Hematopoietic multipotent progenitor cell treated with erythropoietin and hydrocortisone succinate and interleukin-3 and kit ligand, for 6 days (in vitro differentiated cells): ENCODE measurements at regions not wholly inside any gene's neighbourhood (a gene's known extent, or its start where the extent isn't known, plus 50 kb on each side); places are given as distances from the start of the nearest gene placed in this dataset.
A peak's percentile ranks its signal among the peaks of the same experiment; 100 is the strongest.

ENCODE experiments used
- DNase-seq: peaks from one replicate; pipeline ENCODE4 v3.0.0-alpha.2; 2015

GRCh38 chr17:77343031-77343800 lies 202.4 kb downstream of the SEC14L1 start:
- DNase-seq, result no peak

GRCh38 chr17:77344038-77344437 lies 203.3 kb downstream of the SEC14L1 start:
- DNase-seq, result no peak

- DNase-seq, result no peak
Observed at GRCh38 chr17:77345260-77345910, 204.6 kb downstream of the SEC14L1 start.

- DNase-seq, result no peak
Observed at GRCh38 chr17:77346765-77347164, 206.0 kb downstream of the SEC14L1 start.

GRCh38 chr17:77347544-77347943 lies 206.8 kb downstream of the SEC14L1 start:
- no peak for DNase-seq

DNA sequence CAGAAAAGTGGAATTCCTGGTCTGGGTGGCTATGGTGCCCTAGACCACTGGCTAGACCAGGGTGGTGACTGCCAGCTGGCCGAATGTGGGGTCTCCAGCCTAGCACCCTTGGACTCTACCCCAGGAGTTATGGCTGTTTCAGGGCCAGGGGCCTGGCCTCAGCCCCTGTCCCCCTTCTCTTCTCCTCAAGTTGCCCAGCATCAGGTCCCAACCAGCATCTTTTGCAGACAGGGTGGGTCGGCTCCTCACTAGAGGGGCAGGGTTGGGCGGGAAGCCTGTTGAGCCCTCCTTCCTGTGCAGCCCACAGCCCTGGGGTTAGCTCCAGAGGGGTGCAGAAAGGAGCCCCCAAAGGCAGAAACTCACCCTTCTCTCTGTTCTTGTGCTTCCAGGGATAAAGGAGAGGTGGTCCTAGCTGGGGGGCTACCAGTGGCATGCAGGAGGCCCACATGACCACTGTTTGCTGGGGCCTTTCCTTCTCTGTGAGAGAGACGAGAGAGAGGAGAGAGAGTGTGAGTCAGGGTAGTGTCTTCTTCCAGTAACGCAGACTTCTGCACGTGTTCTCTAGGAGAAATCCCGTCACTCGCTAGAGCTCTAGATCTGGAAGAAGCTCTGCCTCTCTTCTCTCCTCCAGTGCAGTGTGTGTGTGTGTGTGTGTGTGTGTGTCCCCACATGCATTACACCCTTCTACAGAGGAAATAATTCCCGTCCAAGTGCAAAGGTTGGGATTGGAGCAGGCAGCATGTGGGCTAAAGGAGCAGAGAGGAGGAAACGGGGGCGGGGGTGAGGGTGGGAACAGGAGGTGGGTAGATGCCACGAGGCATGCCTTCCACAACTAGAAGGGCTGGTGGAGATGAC lies 209.4 kb downstream of the SEC14L1 start:
- no peak for DNase-seq

- no peak for DNase-seq
Observed at GRCh38 chr17:77352441-77352840, 211.7 kb downstream of the SEC14L1 start.

DNA sequence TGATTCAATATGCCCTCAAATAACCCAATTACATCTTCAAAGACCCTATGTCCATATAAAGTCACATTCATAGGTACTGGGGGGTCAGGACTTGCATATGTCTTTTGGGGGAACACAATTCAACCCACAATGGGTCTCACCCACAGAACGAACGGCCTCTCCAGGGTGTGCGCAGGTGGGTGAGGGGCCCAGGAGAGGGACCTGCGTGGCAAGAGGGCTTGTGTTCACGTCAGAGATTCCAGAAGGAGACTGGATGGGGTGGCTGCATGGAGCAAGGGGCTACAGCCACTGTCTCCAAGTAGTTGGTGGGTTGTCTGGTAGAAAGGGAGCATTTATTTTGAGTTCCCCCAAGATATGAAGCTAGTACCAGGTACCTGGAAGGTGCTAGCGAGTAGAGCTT lies 212.2 kb downstream of the SEC14L1 start:
- DNase-seq, result no peak

GRCh38 chr17:77353684-77354419 lies 213.1 kb downstream of the SEC14L1 start:
- no peak for DNase-seq

DNA sequence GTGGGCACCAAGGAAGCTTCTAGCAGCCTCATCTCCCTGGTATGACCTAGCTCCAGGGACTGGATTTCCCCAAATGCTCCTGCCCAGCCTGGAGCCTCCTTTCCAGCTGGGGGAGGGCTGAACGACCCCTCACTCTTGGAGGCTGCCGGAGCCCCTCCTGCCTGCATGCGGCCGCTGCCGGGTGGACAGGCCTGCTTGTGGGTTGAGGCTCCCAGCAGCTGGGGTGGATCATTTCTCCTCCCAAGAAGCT lies 213.6 kb downstream of the SEC14L1 start:
- DNase-seq, result no peak

- DNase-seq, result no peak
Observed at GRCh38 chr17:77354670-77355455, 214.1 kb downstream of the SEC14L1 start.

DNA sequence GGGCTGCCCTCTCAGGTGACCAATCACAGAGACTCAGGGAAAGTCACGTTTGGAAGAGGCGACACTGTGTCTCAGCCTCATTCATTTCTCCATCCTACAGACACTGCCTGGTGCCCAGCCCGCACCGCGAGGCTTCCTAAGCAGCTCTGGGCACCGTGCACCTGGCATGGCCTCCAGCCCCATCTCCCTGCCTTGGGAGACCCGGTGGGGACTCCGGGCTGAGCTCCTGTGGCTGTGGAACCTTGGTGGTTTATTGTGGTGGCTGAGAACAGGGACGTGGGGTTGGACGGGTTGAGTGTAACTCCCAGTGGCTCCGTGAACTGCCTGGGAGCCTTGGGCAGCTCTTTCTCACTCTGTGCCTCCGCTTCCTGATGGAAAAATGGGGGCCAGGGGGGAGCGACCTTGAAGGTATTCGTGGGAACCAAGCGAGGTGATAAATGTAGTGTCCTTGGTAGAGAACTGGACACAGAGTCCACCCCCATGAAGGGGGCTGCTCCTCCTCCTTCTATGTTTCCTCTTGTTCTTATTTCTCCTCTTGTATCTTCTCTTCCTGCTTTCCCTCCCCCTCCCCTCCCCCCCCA lies 215.4 kb downstream of the SEC14L1 start:
- DNase-seq, result no peak

DNA sequence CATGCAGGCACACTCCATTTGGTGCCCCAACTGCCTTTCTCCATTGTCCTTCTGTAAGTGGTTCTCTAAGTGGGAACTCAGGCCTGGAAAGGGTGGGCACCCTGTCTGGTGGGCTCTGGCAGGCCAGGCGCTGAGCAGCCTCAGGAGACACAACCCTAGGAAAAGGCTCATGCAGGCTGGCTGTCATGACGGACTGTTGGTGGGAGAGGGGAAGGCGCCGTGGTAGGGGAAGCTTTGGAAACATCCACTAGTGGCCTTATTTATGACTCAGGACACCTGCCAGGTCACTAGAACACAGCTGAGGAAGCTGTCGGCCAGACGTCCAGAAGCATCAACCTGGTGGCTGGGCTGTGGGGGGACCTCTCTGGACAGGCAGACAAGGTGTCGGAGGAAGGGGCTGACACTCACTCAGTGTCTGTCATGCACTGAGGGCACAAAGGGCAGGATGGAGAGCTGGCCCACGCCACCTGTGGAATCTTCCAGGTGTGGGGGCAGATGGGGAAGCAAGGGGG lies 216.0 kb downstream of the SEC14L1 start:
- no peak for DNase-seq

GRCh38 chr17:77358801-77359200 lies 218.0 kb downstream of the SEC14L1 start:
- DNase-seq, result no peak

- DNase-seq, result no peak
Observed at GRCh38 chr17:77359236-77359635, 218.5 kb downstream of the SEC14L1 start.

DNA sequence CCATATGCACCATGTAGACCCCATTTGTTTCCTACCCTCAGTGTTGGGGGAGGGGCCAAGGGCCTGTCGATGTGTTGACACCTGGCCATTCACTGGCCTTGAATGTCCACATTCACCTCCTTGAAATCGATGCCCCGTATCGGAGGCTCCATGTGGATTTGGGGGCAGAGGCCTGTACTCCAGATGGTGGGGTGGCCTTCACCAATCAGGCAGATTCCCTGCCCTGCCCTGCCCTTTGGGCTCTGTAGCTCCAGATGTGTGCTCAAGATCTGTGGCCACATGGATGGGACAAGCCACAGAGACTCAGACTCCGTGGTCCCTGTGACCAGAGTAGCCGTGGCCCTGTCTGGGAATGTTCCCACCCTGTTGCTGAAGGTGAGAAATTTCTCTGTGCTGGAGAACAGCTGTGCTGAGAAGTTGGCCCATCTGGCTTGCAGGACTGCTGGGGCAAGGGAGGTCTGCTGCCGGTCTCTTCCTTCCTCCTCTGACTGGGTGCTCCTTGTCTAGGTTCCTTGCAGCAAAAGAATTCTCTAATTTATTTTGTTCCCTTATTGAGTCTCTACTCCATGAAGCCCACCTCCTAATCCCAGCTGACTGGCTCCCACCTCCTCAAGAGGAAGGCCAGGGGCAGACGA lies 221.3 kb downstream of the SEC14L1 start:
- no peak for DNase-seq

DNA sequence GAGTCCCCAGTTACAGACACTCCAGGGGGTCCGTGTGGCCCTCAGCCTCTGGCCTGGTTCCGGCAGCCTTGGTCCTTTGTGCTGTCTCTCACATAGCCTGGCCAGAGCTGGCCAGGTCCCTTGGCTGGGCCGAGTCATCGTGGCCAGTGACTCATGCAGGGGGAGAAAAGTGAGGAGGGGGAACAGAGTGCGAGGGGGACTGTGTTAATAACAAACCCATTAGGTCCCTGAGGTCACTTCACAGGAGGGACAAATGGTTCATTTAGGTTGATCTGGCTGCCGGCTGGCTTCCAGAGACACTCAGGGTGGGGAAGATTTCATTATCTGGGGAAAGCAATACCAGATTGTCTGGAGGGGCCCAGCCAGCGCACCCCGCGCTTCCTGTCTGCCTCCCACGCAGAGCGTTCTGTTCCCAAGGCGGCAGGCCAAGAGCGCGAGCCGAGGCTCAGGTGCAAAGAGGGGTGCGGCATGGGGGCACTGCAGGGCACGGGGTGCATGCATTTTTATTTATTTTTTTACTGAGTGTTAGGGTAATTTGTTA lies 223.1 kb downstream of the SEC14L1 start:
- DNase-seq, result peak; percentile 80

GRCh38 chr17:77364381-77364911 lies 223.7 kb downstream of the SEC14L1 start:
- DNase-seq, result no peak

- no peak for DNase-seq
Observed at GRCh38 chr17:77364941-77365583, 224.3 kb downstream of the SEC14L1 start.

GRCh38 chr17:77365584-77366186 lies 224.9 kb downstream of the SEC14L1 start:
- DNase-seq, result no peak
